SU-DHL-6 (cell line): ENCODE measurements at regions not wholly inside any gene's neighbourhood (a gene's known extent, or its start where the extent isn't known, plus 50 kb on each side); places are given as distances from the start of the nearest gene placed in this dataset.
"Not testable (repeated sequence)": the region's sequence is repeated elsewhere in the genome, so short reads cannot be mapped to it uniquely, and the experiment has no call there.

ENCODE experiments used
- H2AFZ ChIP-seq: fragments of 200-600 bp; sonication (generic); 2 replicates; pipeline ENCODE4 v1.6.1; 2014; ENCODE audit warnings: low read depth, mild to moderate bottlenecking, moderate library complexity, mixed read lengths, antibody characterized with exemption, low read length; ENCODE audit not compliant: severe bottlenecking
- H3F3A ChIP-seq: fragments of 200-600 bp; shearing (Covaris generic); 2 replicates; pipeline ENCODE4 v1.6.0; 2016; ENCODE audit warnings: antibody characterized with exemption, mild to moderate bottlenecking; ENCODE audit not compliant: insufficient read depth
- H3K27ac ChIP-seq: fragments of 200-600 bp; sonication (generic); 2 replicates; pipeline ENCODE4 v1.5.1; 2016; ENCODE audit warnings: low read depth, mild to moderate bottlenecking, low read length, moderate library complexity, mixed read lengths
- H3K27me3 ChIP-seq: fragments of 200-600 bp; sonication (generic), shearing (Covaris generic); 2 replicates; pipeline ENCODE4 v1.6.0; 2014; ENCODE audit warnings: mild to moderate bottlenecking, low read length
- H3K36me3 ChIP-seq: fragments of 200-600 bp; sonication (generic); 2 replicates; pipeline ENCODE4 v1.6.1; 2014; ENCODE audit warnings: mild to moderate bottlenecking, low read length, mixed read lengths
- H3K4me2 ChIP-seq: fragments of 300-600, 200-600 bp; shearing (Covaris generic), sonication (generic); 2 replicates; pipeline ENCODE4 v1.6.0; 2014; ENCODE audit warnings: low read length, low read depth, mild to moderate bottlenecking; ENCODE audit not compliant: poor library complexity, severe bottlenecking
- H3K4me3 ChIP-seq: fragments of 200-600 bp; sonication (generic); 2 replicates; pipeline ENCODE4 v1.5.1; 2014; ENCODE audit warnings: antibody characterized with exemption, low read length, mild to moderate bottlenecking, mixed read lengths; ENCODE audit not compliant: insufficient read depth, poor library complexity, severe bottlenecking
- H3K79me2 ChIP-seq: fragments of 200-600 bp; sonication (generic); 2 replicates; pipeline ENCODE4 v1.6.1; 2014; ENCODE audit warnings: mild to moderate bottlenecking, low read length, moderate library complexity; ENCODE audit not compliant: insufficient read depth
- H3K9ac ChIP-seq: fragments of 200-600 bp; sonication (generic); 2 replicates; pipeline ENCODE4 v1.7.0; 2014; ENCODE audit warnings: mild to moderate bottlenecking, low read length
- H3K9me2 ChIP-seq: fragments of 200-600 bp; sonication (generic); replicated peaks from 2 replicates; pipeline ENCODE4 v1.6.1; 2014; ENCODE audit warnings: low read length; ENCODE audit not compliant: insufficient read depth
- H3K9me3 ChIP-seq: fragments of 200-600 bp; sonication (generic); 2 replicates; pipeline ENCODE4 v1.6.1; 2014; ENCODE audit warnings: low read length, mixed read lengths; ENCODE audit not compliant: insufficient read depth
- H4K20me1 ChIP-seq: fragments of 200-600 bp; sonication (generic); 2 replicates; pipeline ENCODE4 v1.6.1; 2014; ENCODE audit warnings: low read depth, mild to moderate bottlenecking, antibody characterized with exemption, low read length, moderate library complexity, mixed read lengths
- CTCF ChIP-seq: fragments of 200-600 bp; sonication (generic); IDR thresholded peaks from one replicate; pipeline ENCODE4 v1.5.1; 2017; ENCODE audit warnings: antibody characterized with exemption, mild to moderate bottlenecking, low read length, moderate library complexity; ENCODE audit not compliant: insufficient read depth, poor library complexity, severe bottlenecking
- EZH2phosphoT487 ChIP-seq: fragments of 200-600 bp; sonication (generic), shearing (Covaris generic); conservative IDR thresholded peaks from 2 replicates; pipeline ENCODE4 v1.6.1; 2018; ENCODE audit warnings: mild to moderate bottlenecking, antibody characterized with exemption, low read length, moderate library complexity, mixed read lengths

- Histone ChIP-seq H3K79me2 (no peaks in the 10 kb centered on the region), H3K4me2 (no peak overlapping the region), H3K4me3 (no peak overlapping the region), H3K27ac (no peak overlapping the region), H3K36me3 (no peaks in the 10 kb centered on the region), H3K9ac (no peak overlapping the region), H3K9me3 (no peaks in the 10 kb centered on the region), H3F3A (no peaks in the 10 kb centered on the region), H2AFZ (no peak overlapping the region), H4K20me1 (no peaks in the 10 kb centered on the region), H3K27me3 (no peaks in the 10 kb centered on the region), H3K9me2 (no peaks in the 10 kb centered on the region)
- no peak for TF ChIP-seq CTCF
- TF ChIP-seq EZH2phosphoT487, result no peak
Measured at GRCh38 chr9:30362373-30362772, 2022.1 kb upstream of the ACO1 start.

DNA sequence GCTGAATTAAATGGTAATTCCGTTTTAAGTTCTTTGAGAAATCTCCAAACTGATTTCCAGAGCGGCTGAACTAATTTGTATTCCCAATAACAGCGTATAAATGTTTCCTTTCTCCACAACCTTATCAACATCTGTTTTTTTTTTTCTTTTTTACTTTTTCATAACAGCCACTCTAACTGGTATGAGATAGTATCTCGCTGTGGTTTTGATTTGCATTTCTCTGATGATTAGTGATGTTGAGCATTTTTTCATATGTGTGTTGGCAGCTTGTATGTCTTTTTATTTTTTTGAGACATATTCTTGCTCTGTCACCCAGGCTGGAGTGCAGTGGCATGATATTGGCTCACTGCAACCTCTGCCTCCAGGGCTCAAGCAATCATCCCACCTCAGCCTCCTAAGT, 2018.3 kb upstream of the ACO1 start:
- not testable (repeated sequence) for H3K9me2 ChIP-seq

DNA sequence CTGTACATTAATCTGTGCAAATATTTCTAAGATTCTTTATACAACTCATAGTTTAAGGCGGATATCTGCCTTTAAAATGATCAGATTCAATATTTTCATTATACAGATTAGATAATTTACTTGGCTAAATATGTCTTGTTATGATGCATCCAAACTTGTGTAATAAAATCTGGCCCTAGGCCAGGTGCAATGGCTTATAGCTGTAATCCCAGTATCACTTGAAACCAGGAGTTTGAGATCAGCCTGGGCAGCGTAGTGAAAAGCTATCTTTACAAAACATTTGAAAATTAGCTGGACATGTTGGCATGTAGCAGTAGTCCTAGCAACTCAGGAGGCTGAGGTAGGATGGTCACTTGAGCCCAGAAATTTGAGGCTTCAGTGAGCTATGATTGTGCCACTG, 2002.2 kb upstream of the ACO1 start:
- Histone ChIP-seq H3K9me3 (no peaks in the 10 kb centered on the region; the same call in 1 of the 2 replicates), H2AFZ (no peak overlapping the region), H3F3A (no peaks in the 10 kb centered on the region), H3K4me2 (no peak overlapping the region), H3K36me3 (no peaks in the 10 kb centered on the region; the same call in 1 of the 2 replicates), H3K79me2 (no peaks in the 10 kb centered on the region), H3K27me3 (no peaks in the 10 kb centered on the region), H3K27ac (no peak overlapping the region), H4K20me1 (no peaks in the 10 kb centered on the region), H3K9me2 (no peaks in the 10 kb centered on the region), H3K4me3 (no peak overlapping the region), H3K9ac (no peak overlapping the region)
- no peak for TF ChIP-seq CTCF
- no peak for TF ChIP-seq EZH2phosphoT487

More for the DNA sequence above, 2018.3 kb upstream of the ACO1 start:
- H3K79me2 ChIP-seq, H3K4me3 ChIP-seq, H3K36me3 ChIP-seq, H3K27ac ChIP-seq, H3K9ac ChIP-seq, H3F3A ChIP-seq, H2AFZ ChIP-seq, H4K20me1 ChIP-seq, H3K27me3 ChIP-seq, H3K4me2 ChIP-seq, H3K9me3 ChIP-seq: not testable (repeated sequence)

DNA sequence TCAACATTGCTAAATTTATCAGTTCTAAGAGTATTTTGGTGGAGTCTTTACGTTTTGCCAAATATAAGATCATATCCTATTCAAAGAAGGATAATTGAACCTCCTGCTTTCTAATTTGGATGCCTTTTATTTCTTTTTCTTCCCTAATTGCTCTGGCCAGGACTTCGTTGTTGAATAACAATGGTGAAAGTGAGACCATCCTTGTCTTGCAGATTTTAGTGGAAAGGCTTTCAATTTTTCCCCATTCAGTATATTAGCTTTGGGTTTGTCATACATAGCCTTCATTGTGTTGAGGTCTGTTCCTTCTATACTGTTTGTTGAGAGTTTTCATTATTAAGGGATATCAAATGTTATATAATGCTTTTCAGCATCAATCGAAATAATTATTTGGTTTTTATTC, 1974.2 kb upstream of the ACO1 start:
- H3K27me3 ChIP-seq, result no peaks in the 10 kb centered on the region
- H3K36me3 ChIP-seq, result no peaks in the 10 kb centered on the region
- H3K9me2 ChIP-seq, result no peaks in the 10 kb centered on the region; the same call in 1 of the 2 replicates
- H4K20me1 ChIP-seq, result no peaks in the 10 kb centered on the region
- H3F3A ChIP-seq, result no peaks in the 10 kb centered on the region
- no peak overlapping the region for H2AFZ ChIP-seq
- TF ChIP-seq EZH2phosphoT487, result no peak
- no peak for TF ChIP-seq CTCF
- H3K4me2 ChIP-seq, result no peak overlapping the region
- H3K27ac ChIP-seq, result no peak overlapping the region
- H3K9me3 ChIP-seq, result no peaks in the 10 kb centered on the region
- H3K9ac ChIP-seq, result no peak overlapping the region
- H3K4me3 ChIP-seq, result no peak overlapping the region
- H3K79me2 ChIP-seq, result no peaks in the 10 kb centered on the region
